ENCODE measurements at regions not wholly inside any gene's neighbourhood (a gene's known extent, or its start where the extent isn't known, plus 50 kb on each side); places are given as distances from the start of the nearest gene placed in this dataset.

DNA sequence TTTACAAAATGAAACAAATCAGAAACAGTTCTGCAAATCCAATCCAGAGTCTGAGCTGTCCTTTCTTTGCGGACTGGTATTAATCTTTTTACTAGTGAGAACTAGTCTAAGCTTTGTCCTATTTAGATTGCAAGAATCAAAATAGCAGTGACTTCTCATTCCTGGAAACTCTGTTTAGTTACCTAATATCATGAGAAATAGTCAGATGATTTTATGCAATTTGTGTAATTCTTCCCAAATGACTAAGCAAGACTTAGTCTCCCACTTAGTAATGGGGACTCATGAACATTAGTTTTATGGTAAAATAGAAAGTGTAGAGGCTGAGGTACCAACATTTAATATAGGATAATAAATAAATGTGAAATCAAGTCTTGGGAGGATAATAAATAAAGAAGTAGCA is 341.3 kb downstream of the DNAJB9 start:
- WGBS, 2 experiments (ENCODE audit: extremely low coverage in 2 of 2, insufficient read length in 1 of 2) = no CpG with 5 or more reads among the region's 1 CpG
- Histone ChIP-seq H3K9me3 (ENCODE audit: control insufficient read depth, insufficient read depth, low read length) (peaks cover 2% of the 10 kb centered on the region; the same call in 1 of the 2 replicates), H4K5ac (ENCODE audit: low read depth, low read length) (no peak overlapping the region), H3K4ac (ENCODE audit: low read depth, low read length) (no peak overlapping the region), H2AK9ac (replicated peaks; ENCODE audit: low read depth, low read length, poor library complexity) (no peak overlapping the region), H2BK5ac (ENCODE audit: low read depth, low read length, poor library complexity, severe bottlenecking) (no peak overlapping the region), H3K36me3 (ENCODE audit: control insufficient read depth, insufficient read depth, low read length) (no peaks in the 10 kb centered on the region), H3K23ac (ENCODE audit: low read depth, low read length) (no peak overlapping the region), H3K27me3 (ENCODE audit: control insufficient read depth, insufficient read depth, low read length) (no peaks in the 10 kb centered on the region), H2BK120ac (ENCODE audit: low read depth, low read length) (no peak overlapping the region), H3K27ac (ENCODE audit: insufficient read depth, low read length) (no peak overlapping the region), H4K20me1 (ENCODE audit: insufficient read depth, low read length) (no peaks in the 10 kb centered on the region), H3K79me1 (ENCODE audit: low read depth in 1 of 2, low read length in 2 of 2) (no peaks in the 10 kb centered on the region), H2BK20ac (ENCODE audit: low read depth, low read length) (no peak overlapping the region), H3K9me1 (ENCODE audit: insufficient read depth, low read length) (no peaks in the 10 kb centered on the region), H2AFZ (replicated peaks; ENCODE audit: low read length, poor library complexity) (no peak overlapping the region), H3K18ac (ENCODE audit: low read depth, low read length) (no peak overlapping the region), H3K4me3 (ENCODE audit: insufficient read depth, low read depth, low read length) (no peak overlapping the region), H4K8ac (ENCODE audit: low read depth in 2 of 2, low read length in 2 of 2) (no peak overlapping the region), H2AK5ac (ENCODE audit: low read depth, low read length) (no peak overlapping the region), H3K4me2 (ENCODE audit: low read depth, low read length) (no peak overlapping the region), H3K56ac (ENCODE audit: extremely low read depth, insufficient read depth, low read length) (no peak overlapping the region), H3K4me1 (ENCODE audit: control insufficient read depth, insufficient read depth, low read length) (no peaks in the 10 kb centered on the region), H3K14ac (replicated peaks; ENCODE audit: low read depth, low read length) (no peak overlapping the region), H4K91ac (ENCODE audit: insufficient read depth, low read depth, low read length) (no peak overlapping the region), H3K9ac (ENCODE audit: low read depth, low read length) (no peak overlapping the region), H2BK15ac (ENCODE audit: low read depth, low read length) (no peak overlapping the region)
- intact Hi-C loops (cut with micrococcal nuclease) = no loop called here
- dilution Hi-C loops (cut with HindIII; ENCODE audit: low sequenced_read_pairs, unreplicated experiment) = no loop called here
- ATAC-seq (ENCODE audit: low read depth) (no peak), DNase-seq (no peak)
- CTCF ChIA-PET = no interaction called here
- in situ Hi-C loops (cut with MboI; ENCODE audit: low sequenced_read_pairs) = no loop called here
- POLR2A ChIA-PET (ENCODE audit: unreplicated experiment) = no interaction called here
- TF ChIP-seq RAD21 (IDR thresholded peaks at IDR 0.05; ENCODE audit: low read length) (no peak), POLR2A (IDR thresholded peaks at IDR 0.05; ENCODE audit: low read depth, low read length) (no peak), BHLHE40 (IDR thresholded peaks at IDR 0.05; ENCODE audit: low read depth, low read length) (no peak), MXI1 (IDR thresholded peaks at IDR 0.05; ENCODE audit: borderline replicate concordance, low read depth, low read length) (no peak), FOS (IDR thresholded peaks at IDR 0.05; ENCODE audit: low read depth, low read length) (no peak), SMC3 (IDR thresholded peaks at IDR 0.05; ENCODE audit: low read depth, low read length) (no peak), MAZ (IDR thresholded peaks at IDR 0.05; ENCODE audit: borderline replicate concordance, low read depth, low read length) (no peak), RFX5 (IDR thresholded peaks at IDR 0.05; ENCODE audit: low read depth, low read length) (no peak), CHD1 (IDR thresholded peaks at IDR 0.05; ENCODE audit: low read depth, low read length) (no peak), ELK1 (IDR thresholded peaks at IDR 0.05; ENCODE audit: borderline replicate concordance, low read depth, low read length) (no peak), CEBPB (IDR thresholded peaks at IDR 0.05; ENCODE audit: low read depth, low read length) (no peak), USF2 (IDR thresholded peaks at IDR 0.05; ENCODE audit: low read depth, low read length) (no peak), MAFK (IDR thresholded peaks at IDR 0.05; ENCODE audit: low read depth, low read length) (no peak)
- BruUV-seq (replicated peaks) = no TSS peak
